Peyer's patch (tissue), 4 donors: ENCODE measurements at regions not wholly inside any gene's neighbourhood (a gene's known extent, or its start where the extent isn't known, plus 50 kb on each side); places are given as distances from the start of the nearest gene placed in this dataset.

Experiments used
- DNase-seq, 3 donors: peaks; one replicate each; pipeline ENCODE4 v3.0.0-alpha.2; 2017 to 2019
- H3K27ac ChIP-seq, 4 donors: fragments of 200-600 bp; sonication (generic); one replicate each; pipeline ENCODE4 v1.5.1; 2016 to 2019
- H3K27me3 ChIP-seq, 2 donors: fragments of 200-600 bp; sonication (generic); one replicate each; pipeline ENCODE4 v1.5.1; 2019
- H3K36me3 ChIP-seq, 3 donors: fragments of 200-600 bp; sonication (generic); one replicate each; pipeline ENCODE4 v1.5.1; 2016 to 2019
- H3K4me1 ChIP-seq, 4 donors: fragments of 200-600 bp; sonication (generic); one replicate each; pipeline ENCODE4 v1.5.1; 2016 to 2019
- H3K4me3 ChIP-seq, 4 donors: fragments of 200-600 bp; sonication (generic); 1 replicate in 3 of 4; 2 replicates in 1 of 4; pipeline ENCODE4 v1.5.1; 2016 to 2019; ENCODE audit warnings: mild to moderate bottlenecking in 1 of 4
- H3K9me3 ChIP-seq, 4 donors: fragments of 200-600 bp; sonication (generic); one replicate each; pipeline ENCODE4 v1.5.1; 2016 to 2019; ENCODE audit warnings: mild to moderate bottlenecking in 1 of 4
- POLR2A ChIP-seq, 2 donors: fragments of 450-650 bp; IDR thresholded peaks; one replicate each; pipeline ENCODE4 v1.5.1; 2017; ENCODE audit warnings: antibody characterized with exemption in 2 of 2, mild to moderate bottlenecking in 2 of 2, moderate library complexity in 2 of 2
- TF ChIP-seq, protein P1 (sequence below), 6 experiments: fragments of 450-650 bp in 4 of 6; fragments of 200-600 bp in 2 of 6; sonication (generic) in 1 of 6; IDR thresholded peaks; one replicate each; pipeline ENCODE4 v1.5.1; 2017 to 2019; ENCODE audit warnings: antibody characterized with exemption in 6 of 6, mild to moderate bottlenecking in 3 of 6, moderate library complexity in 1 of 6

GRCh38 chr7:94100723-94101345, 96.7 kb upstream of the BET1 start:
- TF ChIP-seq, protein P1, sequence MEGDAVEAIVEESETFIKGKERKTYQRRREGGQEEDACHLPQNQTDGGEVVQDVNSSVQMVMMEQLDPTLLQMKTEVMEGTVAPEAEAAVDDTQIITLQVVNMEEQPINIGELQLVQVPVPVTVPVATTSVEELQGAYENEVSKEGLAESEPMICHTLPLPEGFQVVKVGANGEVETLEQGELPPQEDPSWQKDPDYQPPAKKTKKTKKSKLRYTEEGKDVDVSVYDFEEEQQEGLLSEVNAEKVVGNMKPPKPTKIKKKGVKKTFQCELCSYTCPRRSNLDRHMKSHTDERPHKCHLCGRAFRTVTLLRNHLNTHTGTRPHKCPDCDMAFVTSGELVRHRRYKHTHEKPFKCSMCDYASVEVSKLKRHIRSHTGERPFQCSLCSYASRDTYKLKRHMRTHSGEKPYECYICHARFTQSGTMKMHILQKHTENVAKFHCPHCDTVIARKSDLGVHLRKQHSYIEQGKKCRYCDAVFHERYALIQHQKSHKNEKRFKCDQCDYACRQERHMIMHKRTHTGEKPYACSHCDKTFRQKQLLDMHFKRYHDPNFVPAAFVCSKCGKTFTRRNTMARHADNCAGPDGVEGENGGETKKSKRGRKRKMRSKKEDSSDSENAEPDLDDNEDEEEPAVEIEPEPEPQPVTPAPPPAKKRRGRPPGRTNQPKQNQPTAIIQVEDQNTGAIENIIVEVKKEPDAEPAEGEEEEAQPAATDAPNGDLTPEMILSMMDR (IDR thresholded peaks at IDR 0.05), result no peak
- no peak for TF ChIP-seq POLR2A (IDR thresholded peaks at IDR 0.05)
- no peaks in the 10 kb centered on the region for H3K27me3 ChIP-seq
- no peak overlapping the region for H3K27ac ChIP-seq
- no peaks in the 10 kb centered on the region for H3K9me3 ChIP-seq
- no peaks in the 10 kb centered on the region for H3K36me3 ChIP-seq
- H3K4me1 ChIP-seq, result no peaks in the 10 kb centered on the region
- DNase-seq, result no peak
- H3K4me3 ChIP-seq, result no peak overlapping the region

GRCh38 chr7:94104301-94104700, 100.1 kb upstream of the BET1 start:
- Histone ChIP-seq H3K4me3 (no peak overlapping the region), H3K27ac (no peak overlapping the region), H3K9me3 (no peaks in the 10 kb centered on the region), H3K36me3 (no peaks in the 10 kb centered on the region), H3K27me3 (no peaks in the 10 kb centered on the region), H3K4me1 (no peaks in the 10 kb centered on the region)
- TF ChIP-seq, protein P1 (IDR thresholded peaks at IDR 0.05), result no peak
- TF ChIP-seq POLR2A (IDR thresholded peaks at IDR 0.05), result no peak
- DNase-seq, result no peak

GRCh38 chr7:94109556-94109955, 105.4 kb upstream of the BET1 start:
- Histone ChIP-seq H3K4me1 (no peaks in the 10 kb centered on the region), H3K9me3 (no peaks in the 10 kb centered on the region), H3K27me3 (no peaks in the 10 kb centered on the region), H3K36me3 (no peaks in the 10 kb centered on the region), H3K27ac (no peak overlapping the region), H3K4me3 (no peak overlapping the region)
- DNase-seq, result no peak
- TF ChIP-seq POLR2A (IDR thresholded peaks at IDR 0.05), result no peak
- TF ChIP-seq, protein P1 (IDR thresholded peaks at IDR 0.05), result no peak

DNA sequence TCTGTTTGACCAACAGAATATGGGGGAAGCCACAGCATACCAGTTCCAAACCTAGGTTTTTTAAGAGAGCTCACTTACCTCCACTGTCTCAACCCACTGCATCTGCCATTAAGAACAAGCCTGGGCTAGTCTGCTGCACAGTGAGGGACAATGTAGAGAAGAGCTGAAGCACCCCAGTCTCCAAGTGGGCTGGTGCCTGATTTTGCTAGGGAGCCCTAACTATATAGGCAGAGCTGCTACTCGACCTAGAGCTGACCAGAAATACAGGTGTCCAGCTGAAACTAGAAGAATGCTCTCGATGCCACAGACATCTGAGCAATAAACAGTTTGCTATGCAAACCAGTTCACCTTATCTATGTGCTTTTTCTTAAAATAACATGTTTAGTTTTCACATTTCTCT, 106.9 kb upstream of the BET1 start:
- no peak overlapping the region for H3K4me3 ChIP-seq
- H3K27ac ChIP-seq, result no peak overlapping the region
- H3K27me3 ChIP-seq, result no peaks in the 10 kb centered on the region
- H3K36me3 ChIP-seq, result no peaks in the 10 kb centered on the region
- H3K9me3 ChIP-seq, result no peaks in the 10 kb centered on the region
- H3K4me1 ChIP-seq, result no peaks in the 10 kb centered on the region
- no peak for TF ChIP-seq POLR2A (IDR thresholded peaks at IDR 0.05)
- TF ChIP-seq, protein P1 (IDR thresholded peaks at IDR 0.05), result no peak
- no peak for DNase-seq

DNA sequence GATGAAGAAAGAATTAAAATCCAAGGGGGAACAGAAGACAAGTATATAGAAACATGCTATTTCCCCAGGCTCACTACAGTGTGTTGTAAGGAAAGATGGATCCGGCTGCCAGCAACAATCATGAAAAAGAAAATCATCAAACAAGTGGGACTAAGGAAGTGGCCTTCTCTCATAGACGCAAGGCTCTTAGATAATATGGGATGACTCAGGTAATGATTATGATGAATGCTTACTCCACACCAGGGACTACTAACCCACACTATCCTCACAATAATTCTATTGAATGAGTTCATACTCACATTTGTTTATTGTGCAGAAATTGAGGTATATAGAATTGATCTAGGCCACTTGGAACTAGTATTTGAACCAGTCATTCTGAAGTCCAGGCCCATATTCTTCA, 111.2 kb upstream of the BET1 start:
- no peaks in the 10 kb centered on the region for H3K27me3 ChIP-seq
- no peak overlapping the region for H3K4me3 ChIP-seq
- no peaks in the 10 kb centered on the region for H3K9me3 ChIP-seq
- H3K36me3 ChIP-seq, result no peaks in the 10 kb centered on the region
- H3K4me1 ChIP-seq, result no peaks in the 10 kb centered on the region
- DNase-seq, result no peak
- TF ChIP-seq POLR2A (IDR thresholded peaks at IDR 0.05), result no peak
- TF ChIP-seq, protein P1 (IDR thresholded peaks at IDR 0.05), result no peak
- no peak overlapping the region for H3K27ac ChIP-seq

DNA sequence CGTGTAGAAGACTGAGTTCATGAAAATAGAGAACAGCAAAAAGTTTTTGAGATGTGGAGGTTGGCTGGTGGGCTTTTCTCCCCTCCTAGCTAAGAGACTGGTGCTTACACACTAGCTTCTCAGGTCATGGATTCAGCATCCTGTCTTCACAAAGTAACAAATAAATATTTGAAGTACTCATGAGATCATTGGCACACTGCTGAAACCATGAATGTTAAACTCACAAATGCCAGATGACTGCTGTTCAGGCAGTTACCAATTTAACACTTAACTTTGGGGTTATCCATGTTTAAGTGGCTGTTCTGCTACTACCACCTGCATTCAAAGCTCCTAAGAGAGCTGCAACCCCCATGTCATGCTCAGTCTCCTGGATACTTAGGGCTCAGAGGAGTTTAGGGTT, 119.0 kb upstream of the BET1 start:
- TF ChIP-seq, protein P1 (IDR thresholded peaks at IDR 0.05), result no peak
- no peak for TF ChIP-seq POLR2A (IDR thresholded peaks at IDR 0.05)
- H3K4me1 ChIP-seq, result no peaks in the 10 kb centered on the region
- no peak for DNase-seq
- H3K27me3 ChIP-seq, result no peaks in the 10 kb centered on the region
- H3K36me3 ChIP-seq, result no peaks in the 10 kb centered on the region
- no peak overlapping the region for H3K27ac ChIP-seq
- H3K9me3 ChIP-seq, result no peaks in the 10 kb centered on the region
- H3K4me3 ChIP-seq, result no peak overlapping the region
